GM19468 (cell line): ENCODE measurements at regions not wholly inside any gene's neighbourhood (a gene's known extent, or its start where the extent isn't known, plus 50 kb on each side); places are given as distances from the start of the nearest gene placed in this dataset.

Experiments used
- ATAC-seq: cut with Tn5 transposase; IDR thresholded peaks from one replicate; pipeline ENCODE4 v1.9.1; 2021; ENCODE audit warnings: mild to moderate bottlenecking, moderate library complexity, moderate number of reproducible peaks; ENCODE audit not compliant: unreplicated experiment; ENCODE audit errors: extremely low read depth

DNA sequence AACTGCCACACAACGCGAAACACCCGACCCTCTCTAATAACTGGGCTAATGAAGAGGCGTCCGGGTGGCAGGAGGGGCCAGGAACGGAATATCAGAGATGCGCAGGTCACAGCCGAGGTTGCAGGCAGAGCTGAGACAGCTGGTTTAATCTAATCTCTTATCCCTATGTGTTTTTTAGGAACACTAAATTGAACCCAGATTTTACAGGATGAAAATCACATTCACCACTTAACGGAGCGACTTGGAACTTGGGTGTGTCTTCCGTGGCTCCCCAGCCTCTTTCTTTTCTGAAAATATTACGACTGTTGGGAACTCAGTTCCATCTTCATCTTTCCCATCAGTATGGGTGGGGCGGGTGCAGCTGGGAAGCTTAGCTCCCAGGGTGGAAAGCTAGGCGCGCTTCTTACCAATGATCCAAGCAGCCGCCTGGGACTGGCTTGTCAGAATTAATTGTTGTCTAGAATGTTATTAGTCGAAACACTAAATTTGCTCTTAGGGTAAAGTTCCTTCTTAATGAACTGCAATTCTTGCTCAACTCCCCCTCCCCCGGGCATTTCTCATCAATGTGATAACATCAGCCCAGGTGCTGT lies 92.5 kb downstream of the IRX2 start:
- no peak for ATAC-seq

DNA sequence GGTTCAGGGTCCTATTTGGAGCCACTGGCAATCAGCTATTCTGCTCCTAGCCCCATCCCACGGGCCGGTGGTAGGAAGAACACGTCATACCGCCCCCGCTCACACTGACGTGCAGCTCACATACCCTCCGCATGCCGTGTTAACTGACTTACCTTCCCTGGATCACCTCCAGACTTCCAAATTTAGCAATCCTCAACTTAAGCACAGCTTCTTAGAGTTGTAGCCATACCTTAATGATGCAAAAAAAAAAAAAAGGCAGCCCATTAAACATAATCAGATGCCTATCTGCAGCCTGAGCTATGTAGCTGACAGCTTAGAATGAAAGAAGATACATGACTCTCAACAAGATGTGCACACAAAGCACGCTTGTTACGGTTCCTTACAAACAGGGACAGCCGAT lies 93.0 kb downstream of the IRX2 start:
- no peak for ATAC-seq

DNA sequence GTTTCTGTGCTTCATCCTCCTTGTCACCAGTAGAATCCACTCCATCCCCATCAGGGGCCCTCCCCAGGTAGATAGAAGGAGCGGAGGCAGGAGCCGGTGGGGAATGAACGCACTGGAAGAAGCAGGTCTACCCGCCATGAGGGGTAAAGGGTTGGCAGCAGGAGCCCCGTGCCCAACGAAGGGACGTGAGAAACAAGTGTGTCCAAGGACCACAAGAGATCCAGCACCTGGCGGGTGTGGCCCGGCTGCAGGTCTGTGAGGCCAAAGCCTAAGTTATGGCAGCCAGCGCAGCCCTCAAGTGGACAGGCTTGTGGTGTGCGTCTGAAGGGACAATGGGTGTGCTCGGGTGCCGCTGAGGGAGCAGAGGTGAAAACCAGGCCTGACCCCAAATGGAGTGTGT lies 94.3 kb downstream of the IRX2 start:
- ATAC-seq = no peak

DNA sequence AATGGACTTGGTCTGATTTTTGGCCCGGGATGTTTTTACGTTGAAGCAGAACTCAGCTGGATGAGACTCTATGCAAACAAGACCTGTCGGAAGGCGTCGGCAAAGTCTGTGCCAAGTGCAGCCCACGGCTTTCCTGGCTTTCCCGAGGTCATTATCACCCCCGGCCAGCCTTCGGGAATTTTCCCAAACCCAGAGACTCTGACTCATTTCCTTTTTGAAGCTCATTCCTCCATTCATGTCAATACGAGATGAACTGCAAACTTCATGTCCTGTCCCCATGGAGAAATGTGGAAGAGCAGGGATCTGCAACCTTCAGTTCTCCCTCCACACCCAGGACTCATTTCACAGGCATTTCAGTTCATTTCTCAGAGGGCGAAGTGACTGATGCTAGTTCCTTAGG lies 95.3 kb downstream of the IRX2 start:
- ATAC-seq = no peak

DNA sequence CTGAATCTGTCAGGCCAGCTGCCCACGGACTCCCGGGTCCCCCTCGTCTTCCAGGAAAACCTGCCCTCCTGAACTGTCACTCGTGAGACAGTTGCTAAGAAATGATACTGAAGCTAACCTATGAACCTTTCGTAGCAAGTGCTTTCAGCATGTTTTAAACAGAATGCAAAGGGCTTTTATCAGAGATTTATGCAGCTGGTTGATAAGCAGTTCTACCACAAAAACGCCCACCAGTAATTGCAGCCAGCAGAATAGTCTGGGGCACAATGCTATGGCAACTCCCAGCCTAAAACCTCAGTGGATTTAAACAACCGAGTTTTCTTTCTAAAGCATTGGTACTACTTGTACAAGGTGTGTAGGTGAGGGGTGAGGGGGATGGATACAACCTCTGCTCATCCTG lies 97.5 kb downstream of the IRX2 start:
- no peak for ATAC-seq

DNA sequence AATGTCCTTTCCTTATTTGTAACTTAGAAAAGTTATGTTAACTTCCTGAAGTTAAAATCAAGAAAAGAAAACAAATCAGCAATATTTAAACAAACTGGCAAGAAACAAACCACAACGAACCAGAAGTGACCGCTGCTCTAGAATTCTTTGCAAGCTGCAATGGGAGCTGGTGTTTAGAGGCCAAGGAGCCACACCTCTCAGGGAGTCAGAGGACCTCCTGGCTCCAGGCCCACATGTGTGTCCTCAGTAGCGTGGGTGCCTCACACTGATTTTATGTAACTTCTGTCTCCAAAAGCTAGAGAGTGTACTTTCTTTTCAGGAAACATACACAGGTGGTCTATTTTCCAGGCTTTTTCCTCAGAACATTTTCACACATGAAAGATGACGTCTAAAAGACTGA lies 100.4 kb downstream of the IRX2 start:
- ATAC-seq = no peak

DNA sequence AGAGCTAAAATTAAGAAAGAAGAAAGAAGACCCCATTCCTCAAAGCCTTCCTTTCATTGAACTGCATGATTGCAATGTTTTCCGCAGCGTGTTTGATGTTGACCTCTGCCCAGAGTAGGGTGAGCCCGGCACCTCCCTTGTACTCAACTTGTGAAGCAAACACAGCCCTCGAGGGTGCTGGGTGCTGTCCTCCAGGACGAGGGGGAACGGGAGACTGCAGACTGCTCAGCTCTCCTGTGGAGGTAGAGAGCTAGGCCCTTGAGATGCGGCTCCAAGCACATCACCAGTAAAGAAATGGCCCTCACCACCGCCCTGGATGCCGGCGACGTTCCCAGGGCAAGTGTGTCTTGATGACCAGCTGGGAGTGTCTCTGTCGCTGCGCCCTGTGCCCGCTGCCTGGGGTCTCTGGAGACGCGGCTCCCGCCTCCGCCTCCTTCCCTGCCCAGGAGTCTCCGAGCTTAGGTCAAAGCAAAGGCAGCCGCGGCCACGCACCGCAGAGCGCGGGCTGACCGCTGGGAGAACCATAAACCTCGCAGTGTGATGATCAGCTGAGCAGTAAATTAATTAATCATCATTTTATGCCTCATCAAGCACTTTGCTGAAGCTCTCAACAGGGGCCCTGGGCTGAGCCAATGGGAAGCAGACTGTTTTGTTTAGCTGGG lies 108.7 kb downstream of the IRX2 start:
- ATAC-seq = no peak

DNA sequence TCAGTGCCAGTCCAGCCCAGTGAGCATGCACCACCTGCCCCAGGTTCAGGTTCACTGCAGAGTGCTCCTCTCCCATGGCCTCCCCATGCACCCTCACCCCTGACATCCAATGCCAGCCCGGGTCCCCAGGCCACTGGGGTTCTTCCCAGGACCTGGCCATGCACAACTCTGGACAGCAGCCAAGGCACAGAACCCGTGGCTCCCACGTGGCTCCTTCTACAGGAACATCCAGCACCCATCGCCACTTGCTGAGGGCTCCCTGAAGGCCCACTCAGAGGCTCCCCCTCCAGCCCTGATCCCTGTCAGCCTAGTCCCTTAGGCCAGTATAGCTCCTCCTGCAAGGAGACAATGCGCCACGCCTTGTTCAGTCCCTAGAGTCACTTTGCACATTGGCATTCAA lies 110.8 kb downstream of the IRX2 start:
- no peak for ATAC-seq

DNA sequence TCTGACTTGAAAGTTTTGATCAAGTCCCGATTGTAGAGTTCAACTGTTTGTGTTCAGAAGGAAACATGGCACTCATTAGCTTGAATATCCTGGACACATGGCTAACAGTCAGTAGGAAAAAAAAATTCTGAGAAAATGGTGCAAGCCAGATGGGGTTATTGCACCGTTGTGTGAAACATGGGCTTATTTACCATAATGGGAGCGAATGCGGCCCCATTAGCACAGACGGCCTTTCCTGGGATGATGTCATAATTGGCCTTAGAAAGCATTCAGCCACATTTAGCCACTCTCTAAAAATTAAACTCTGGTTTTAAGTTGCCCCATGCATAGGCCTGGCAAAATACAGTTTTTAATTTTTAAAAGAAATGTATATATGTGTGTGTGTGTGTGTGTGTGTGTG lies 112.1 kb downstream of the IRX2 start:
- no peak for ATAC-seq

DNA sequence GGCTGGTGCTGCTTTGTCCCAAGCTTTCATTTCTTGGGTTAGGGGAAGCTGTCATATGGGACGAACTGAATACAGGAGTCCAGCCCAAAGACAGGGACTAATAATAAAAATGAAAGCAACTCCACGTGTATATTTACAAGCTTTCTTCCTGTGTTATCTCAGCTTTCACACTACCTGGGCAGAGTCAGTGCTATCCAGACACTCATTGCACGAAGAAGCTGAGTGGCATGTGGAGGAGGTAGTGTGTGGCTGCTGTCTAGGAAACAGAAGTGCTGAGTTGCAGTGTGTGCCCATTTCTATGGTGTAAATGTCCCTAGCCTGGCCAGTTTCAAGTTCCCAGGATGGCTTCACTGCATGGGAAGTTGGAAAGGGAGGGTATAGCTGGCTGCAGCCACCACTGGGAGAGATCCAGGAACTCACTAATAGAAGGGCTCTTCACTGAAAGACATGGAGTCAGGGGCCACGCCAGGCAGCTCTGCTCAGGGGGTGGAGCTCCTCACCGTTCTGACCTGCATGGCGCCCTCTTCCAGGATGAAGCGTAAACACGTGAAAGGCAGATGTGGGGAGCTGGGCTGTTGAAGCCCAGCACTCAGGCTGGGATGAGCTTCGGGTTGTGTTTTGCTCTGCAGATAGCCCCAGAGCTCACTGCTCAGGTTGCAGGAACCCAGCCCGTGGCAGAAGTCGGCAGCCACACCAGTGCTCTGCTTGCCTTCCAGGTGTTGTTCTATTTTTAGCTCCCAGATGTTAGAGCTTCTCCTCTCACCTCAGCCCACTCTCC lies 116.9 kb downstream of the IRX2 start:
- ATAC-seq = no peak

DNA sequence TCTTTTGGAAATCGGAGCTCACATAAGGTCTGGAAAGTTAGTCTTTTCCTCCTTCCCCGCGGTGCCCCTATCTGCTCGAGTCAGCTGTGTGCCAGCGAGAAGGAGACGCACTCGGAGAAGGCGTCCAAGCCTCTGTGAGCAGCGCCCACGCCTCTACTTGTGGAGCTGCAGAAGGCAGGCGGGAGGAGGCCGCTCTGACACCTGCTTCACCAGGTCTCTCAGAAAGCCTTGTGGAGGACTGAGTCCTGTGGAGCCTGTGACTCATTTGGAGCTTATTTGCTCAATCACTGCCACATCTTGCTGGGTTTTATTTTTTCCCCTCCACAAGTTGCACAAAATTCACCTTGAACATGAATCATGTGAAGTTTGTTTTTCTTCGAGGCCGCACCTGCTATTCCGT lies 117.5 kb downstream of the IRX2 start:
- ATAC-seq = no peak

DNA sequence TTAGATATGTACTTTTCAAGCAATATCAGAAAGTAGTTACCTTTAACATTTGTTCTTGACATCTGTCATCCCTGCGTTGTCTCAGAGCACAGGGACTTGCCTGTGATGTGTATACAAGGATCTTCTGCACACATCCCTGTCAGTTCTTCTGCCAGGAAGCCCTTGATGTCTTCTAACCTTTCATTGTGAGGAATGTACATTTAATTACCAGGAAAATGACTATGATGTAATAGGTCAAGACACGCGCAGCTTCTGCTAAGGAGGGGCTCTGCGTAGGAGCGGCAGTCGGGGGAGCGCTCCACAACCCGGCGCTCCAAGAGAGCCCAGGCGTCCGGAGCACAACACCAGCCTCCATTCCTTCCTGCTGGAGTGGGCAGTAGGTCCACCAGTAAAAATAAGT lies 119.7 kb downstream of the IRX2 start:
- ATAC-seq = no peak

DNA sequence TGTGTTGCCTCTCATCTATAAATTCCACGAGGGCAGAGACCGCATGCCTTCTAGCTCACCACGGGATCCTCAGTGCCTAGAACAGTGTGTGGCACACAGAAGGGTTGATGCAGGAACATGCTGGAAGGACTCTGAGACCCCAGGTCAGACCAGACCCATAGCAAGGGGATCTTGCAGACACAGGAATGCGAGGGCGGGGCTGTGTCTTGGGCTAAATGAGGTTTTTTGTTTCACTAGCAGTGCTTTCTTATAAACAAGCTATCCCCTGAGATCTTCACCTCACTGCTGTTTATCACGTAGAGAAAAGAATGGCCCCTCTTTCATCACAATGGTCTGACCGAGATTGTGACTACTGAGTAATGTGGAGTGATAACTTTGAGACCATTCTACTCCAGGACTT lies 122.4 kb downstream of the IRX2 start:
- no peak for ATAC-seq

DNA sequence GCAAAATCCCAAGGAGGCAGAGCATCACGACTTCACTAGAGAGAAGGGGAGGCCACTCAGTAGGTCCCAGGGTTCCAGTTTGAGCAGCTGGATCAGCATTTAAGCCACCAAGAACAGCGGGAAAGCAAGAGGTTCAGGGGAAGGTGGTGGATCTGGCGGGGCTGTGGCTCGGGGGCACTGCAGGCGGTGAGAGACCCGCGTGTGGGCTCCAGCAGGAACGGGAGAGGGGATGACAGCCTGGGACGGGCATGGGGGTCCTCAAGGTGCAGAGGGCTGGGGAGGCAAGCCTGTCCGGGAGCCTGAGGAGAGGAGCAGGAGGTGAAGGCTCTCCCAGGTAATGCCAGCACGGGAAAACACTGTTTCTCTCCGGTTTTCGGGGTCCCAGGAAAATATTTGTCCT lies 123.6 kb downstream of the IRX2 start:
- no peak for ATAC-seq

DNA sequence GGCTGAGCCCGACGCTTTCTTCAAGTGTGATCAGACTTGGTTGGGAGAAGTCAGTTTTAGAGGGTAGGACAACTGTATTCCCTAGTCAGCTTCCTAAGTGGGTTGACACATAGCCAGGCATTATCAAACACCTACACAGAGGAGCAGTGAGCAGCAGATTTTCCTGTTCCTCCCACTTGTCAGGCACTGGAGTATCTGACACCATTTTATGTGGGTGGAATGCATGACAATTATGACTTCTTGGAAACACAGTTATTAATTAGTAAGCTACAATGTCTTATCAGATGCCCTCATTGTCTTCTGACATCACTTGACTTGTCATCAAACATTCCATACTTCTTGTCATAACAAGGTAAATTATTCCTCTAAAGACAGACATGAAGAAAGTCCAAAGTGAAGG lies 124.9 kb downstream of the IRX2 start:
- no peak for ATAC-seq

DNA sequence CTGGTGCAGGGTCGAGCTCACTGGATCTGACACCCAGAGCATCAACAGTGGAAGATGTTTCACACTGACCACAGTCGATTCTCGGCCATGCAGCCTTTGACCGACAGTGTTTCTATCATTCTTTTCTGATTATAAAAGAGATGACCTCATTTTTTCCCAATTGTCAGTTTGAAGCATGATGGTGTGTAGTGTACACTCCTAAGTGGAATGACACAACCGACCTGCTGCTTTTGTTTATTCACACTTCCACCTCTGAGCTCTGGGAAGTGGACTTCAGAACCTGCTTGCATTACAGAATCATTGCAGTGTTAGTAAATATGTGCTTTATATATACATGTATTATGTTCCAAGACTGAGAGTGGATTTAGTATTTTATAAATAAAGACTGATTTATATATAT lies 128.6 kb downstream of the IRX2 start:
- no peak for ATAC-seq

DNA sequence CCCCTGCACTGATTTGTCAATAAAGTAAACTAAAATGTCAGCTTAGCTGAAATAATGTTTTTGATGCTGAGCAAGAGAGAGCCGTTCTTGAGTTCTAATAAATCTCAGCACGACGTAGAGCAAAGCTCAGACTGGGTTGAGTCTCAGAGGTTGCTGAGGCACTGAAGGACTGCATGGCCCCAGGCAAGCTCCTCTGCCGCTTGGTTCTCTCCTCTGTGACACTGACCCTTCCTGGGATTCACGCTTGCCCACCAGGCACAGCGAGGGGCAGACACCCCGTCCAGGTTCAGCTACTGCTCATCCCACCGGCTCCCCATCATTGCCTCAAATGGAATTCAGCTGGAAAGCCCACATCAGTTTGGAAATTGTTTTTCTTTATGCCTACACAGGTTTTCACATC lies 129.8 kb downstream of the IRX2 start:
- no peak for ATAC-seq

DNA sequence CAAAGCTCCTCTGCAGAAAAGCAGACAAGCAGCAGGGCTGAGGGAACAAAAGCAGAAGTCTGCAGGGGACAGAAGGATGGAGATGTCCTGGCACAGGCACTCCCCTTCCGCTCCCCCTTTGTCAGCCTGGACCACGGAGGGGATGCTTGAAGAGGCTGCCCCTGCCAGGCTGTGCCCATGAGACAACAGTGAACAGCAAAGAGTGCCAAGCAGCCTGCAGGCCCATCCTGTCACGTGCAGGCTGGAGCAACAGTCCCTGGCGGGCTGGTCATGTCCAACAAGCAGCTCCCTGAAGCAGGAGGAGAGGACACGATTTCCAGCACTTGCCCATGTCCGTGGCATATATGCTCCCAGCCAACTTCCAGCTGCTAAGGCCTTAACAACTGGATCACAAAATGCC lies 132.3 kb downstream of the IRX2 start:
- ATAC-seq = no peak

DNA sequence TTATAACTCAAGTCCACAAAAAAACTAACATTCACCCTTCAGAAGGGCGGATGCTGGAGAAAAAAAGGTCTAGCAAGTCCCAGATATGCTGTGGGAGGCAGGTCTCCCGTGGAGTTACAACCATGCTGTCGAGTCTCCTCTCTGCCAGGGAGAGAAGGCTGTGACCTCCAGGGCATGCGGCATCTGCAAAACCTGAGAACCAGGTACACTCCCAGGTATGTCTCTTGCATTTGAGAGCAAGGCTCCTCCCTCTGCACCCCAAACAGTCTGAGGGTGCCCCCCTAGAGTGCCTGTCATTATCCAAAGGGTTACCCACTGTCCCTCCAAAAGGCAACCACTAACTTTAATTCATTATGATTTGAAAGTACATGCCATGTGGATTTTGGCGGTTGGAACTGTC lies 134.0 kb downstream of the IRX2 start:
- ATAC-seq = no peak

DNA sequence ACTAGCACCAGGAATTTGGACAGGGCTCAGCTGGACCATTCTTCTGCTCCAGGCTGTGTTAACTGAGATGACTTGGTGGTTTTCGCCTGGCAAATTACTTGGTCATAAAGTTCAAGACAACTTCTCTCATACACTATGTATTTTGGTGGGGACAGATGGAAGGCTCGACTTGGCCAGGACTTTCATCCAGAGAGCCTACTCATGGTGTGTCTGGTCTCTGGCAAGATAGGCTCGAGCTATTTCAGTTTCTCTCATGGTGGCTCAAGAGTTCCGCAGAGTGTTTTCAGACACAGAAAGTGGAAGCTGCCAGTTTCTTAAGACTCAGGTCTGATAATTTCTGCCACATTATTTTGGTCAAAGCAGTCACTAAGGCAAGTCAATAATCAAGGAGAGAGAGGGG lies 135.6 kb downstream of the IRX2 start:
- no peak for ATAC-seq

DNA sequence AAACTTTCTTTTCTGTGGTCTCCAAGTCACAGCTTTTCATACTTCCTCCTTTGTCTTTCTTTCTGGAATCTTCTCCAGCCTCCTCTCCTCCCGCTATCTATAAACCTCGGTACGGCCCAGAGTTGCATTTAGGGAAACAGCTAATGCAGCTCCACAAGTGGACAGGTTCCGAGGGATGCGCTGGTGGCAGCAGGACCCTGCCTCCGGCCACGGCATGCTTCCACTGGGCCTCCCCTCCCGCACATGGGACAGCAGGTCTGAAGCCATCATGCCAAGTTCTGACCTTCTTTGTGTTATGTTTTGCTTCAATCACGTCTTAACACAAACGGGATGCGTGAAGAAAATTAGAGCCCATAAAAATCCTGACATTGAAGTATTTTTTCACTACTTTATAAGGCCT lies 136.9 kb downstream of the IRX2 start:
- ATAC-seq = no peak

DNA sequence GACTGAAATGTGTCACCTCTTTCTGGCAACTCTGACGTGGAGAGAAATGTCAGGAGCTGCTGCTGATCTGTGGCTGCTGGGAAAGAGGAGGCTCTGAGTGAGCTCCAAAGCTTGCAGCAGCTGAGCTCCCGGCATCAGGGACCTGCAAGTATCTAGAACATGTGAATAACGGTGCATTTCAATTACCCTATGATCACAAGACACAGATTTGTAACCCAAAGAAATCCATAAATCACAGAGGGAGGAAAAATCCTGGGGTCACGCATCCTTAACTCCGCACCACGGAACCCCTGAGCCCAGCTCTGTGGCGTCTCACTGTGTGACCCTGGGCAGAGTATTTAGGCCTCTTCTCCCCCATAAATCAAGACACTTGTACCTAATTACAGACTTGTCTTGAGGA lies 139.8 kb downstream of the IRX2 start:
- ATAC-seq = no peak
